ENCODE measurements at regions not wholly inside any gene's neighbourhood (a gene's known extent, or its start where the extent isn't known, plus 50 kb on each side); places are given as distances from the start of the nearest gene placed in this dataset.

- H3K36me3 ChIP-seq (replicated peaks; ENCODE audit: insufficient read depth, low read depth), result no peaks in the 10 kb centered on the region
- no peak for TF ChIP-seq EZH2phosphoT487 (IDR thresholded peaks at IDR 0.05; ENCODE audit: low read depth, severe bottlenecking, unreplicated experiment)
- H2AFZ ChIP-seq, result no peak overlapping the region
- H3K9me3 ChIP-seq (ENCODE audit: low read depth), result no peaks in the 10 kb centered on the region
- no peak for DNase-seq (ENCODE audit: low spot score)
- H3K27me3 ChIP-seq, result no peaks in the 10 kb centered on the region
- no peaks in the 10 kb centered on the region for H4K20me1 ChIP-seq (ENCODE audit: insufficient read depth, poor library complexity, severe bottlenecking)
- no peaks in the 10 kb centered on the region for H3K79me2 ChIP-seq
- no peak overlapping the region for H3K4me3 ChIP-seq
- H3K27ac ChIP-seq, result no peak overlapping the region
- H3K9me2 ChIP-seq (replicated peaks; ENCODE audit: insufficient read depth), result no peaks in the 10 kb centered on the region
- no peak overlapping the region for H3K4me2 ChIP-seq
- H3K4me1 ChIP-seq (ENCODE audit: insufficient read depth), result peaks cover 4% of the 10 kb centered on the region
Measured at GRCh38 chr2:57947398-57947797, 99.2 kb upstream of the VRK2 start.

- no peaks in the 10 kb centered on the region for H3K9me3 ChIP-seq (ENCODE audit: low read depth)
- H4K20me1 ChIP-seq (ENCODE audit: insufficient read depth, poor library complexity, severe bottlenecking), result no peaks in the 10 kb centered on the region
- H3K27ac ChIP-seq, result no peak overlapping the region
- H3K36me3 ChIP-seq (replicated peaks; ENCODE audit: insufficient read depth, low read depth), result no peaks in the 10 kb centered on the region
- no peak overlapping the region for H3K4me3 ChIP-seq
- no peak overlapping the region for H2AFZ ChIP-seq
- no peaks in the 10 kb centered on the region for H3K27me3 ChIP-seq
- H3K79me2 ChIP-seq, result no peaks in the 10 kb centered on the region
- H3K9me2 ChIP-seq (replicated peaks; ENCODE audit: insufficient read depth), result no peaks in the 10 kb centered on the region
- no peaks in the 10 kb centered on the region for H3K4me1 ChIP-seq (ENCODE audit: insufficient read depth)
- no peak overlapping the region for H3K4me2 ChIP-seq
- DNase-seq (ENCODE audit: low spot score), result no peak
- no peak for TF ChIP-seq CTCF (IDR thresholded peaks at IDR 0.05; ENCODE audit: poor library complexity)
- TF ChIP-seq EZH2phosphoT487 (IDR thresholded peaks at IDR 0.05; ENCODE audit: low read depth, severe bottlenecking, unreplicated experiment), result no peak
- no peak for TF ChIP-seq EZH2 (IDR thresholded peaks at IDR 0.05; ENCODE audit: borderline replicate concordance)
- WGBS (ENCODE audit: low lambda C conversion rate, missing lambda C conversion rate), result 97% methylated on average over 1 of the region's 1 CpG
Measured at GRCh38 chr2:57954020-57954419, 92.6 kb upstream of the VRK2 start.

GRCh38 chr2:57957238-57957637, 89.4 kb upstream of the VRK2 start:
- Histone ChIP-seq H3K27me3 (no peaks in the 10 kb centered on the region), H2AFZ (no peak overlapping the region), H4K20me1 (ENCODE audit: insufficient read depth, poor library complexity, severe bottlenecking) (no peaks in the 10 kb centered on the region), H3K9me2 (replicated peaks; ENCODE audit: insufficient read depth) (no peaks in the 10 kb centered on the region), H3K4me3 (no peak overlapping the region), H3K36me3 (replicated peaks; ENCODE audit: insufficient read depth, low read depth) (no peaks in the 10 kb centered on the region), H3K79me2 (no peaks in the 10 kb centered on the region), H3K27ac (no peak overlapping the region), H3K4me2 (no peak overlapping the region), H3K4me1 (ENCODE audit: insufficient read depth) (no peaks in the 10 kb centered on the region), H3K9me3 (ENCODE audit: low read depth) (no peaks in the 10 kb centered on the region)
- TF ChIP-seq CTCF (IDR thresholded peaks at IDR 0.05; ENCODE audit: poor library complexity), result no peak
- TF ChIP-seq EZH2 (IDR thresholded peaks at IDR 0.05; ENCODE audit: borderline replicate concordance), result no peak
- TF ChIP-seq EZH2phosphoT487 (IDR thresholded peaks at IDR 0.05; ENCODE audit: low read depth, severe bottlenecking, unreplicated experiment), result no peak
- no peak for DNase-seq (ENCODE audit: low spot score)
- WGBS (ENCODE audit: low lambda C conversion rate, missing lambda C conversion rate), result 95% methylated on average over 3 of the region's 3 CpGs

GRCh38 chr2:57959390-57959789, 87.2 kb upstream of the VRK2 start:
- Histone ChIP-seq H3K36me3 (replicated peaks; ENCODE audit: insufficient read depth, low read depth) (no peaks in the 10 kb centered on the region), H3K9me3 (ENCODE audit: low read depth) (no peaks in the 10 kb centered on the region), H3K27me3 (no peaks in the 10 kb centered on the region), H3K4me1 (ENCODE audit: insufficient read depth) (no peaks in the 10 kb centered on the region), H3K79me2 (no peaks in the 10 kb centered on the region), H3K9me2 (replicated peaks; ENCODE audit: insufficient read depth) (no peaks in the 10 kb centered on the region), H3K4me2 (no peak overlapping the region), H4K20me1 (ENCODE audit: insufficient read depth, poor library complexity, severe bottlenecking) (no peaks in the 10 kb centered on the region), H2AFZ (no peak overlapping the region), H3K27ac (no peak overlapping the region), H3K4me3 (no peak overlapping the region)
- no peak for DNase-seq (ENCODE audit: low spot score)
- TF ChIP-seq EZH2 (IDR thresholded peaks at IDR 0.05; ENCODE audit: borderline replicate concordance) (no peak), CTCF (IDR thresholded peaks at IDR 0.05; ENCODE audit: poor library complexity) (no peak), EZH2phosphoT487 (IDR thresholded peaks at IDR 0.05; ENCODE audit: low read depth, severe bottlenecking, unreplicated experiment) (no peak)
- WGBS (ENCODE audit: low lambda C conversion rate, missing lambda C conversion rate), result 90% methylated on average over 7 of the region's 7 CpGs

Data from hepatocyte (in vitro differentiated cells).